Astrocyte of the spinal cord (primary cell): ENCODE measurements at regions not wholly inside any gene's neighbourhood (a gene's known extent, or its start where the extent isn't known, plus 50 kb on each side); places are given as distances from the start of the nearest gene placed in this dataset.

Experiments used
- DNase-seq: peaks from one replicate; pipeline ENCODE4 v3.0.0; 2011; ENCODE audit warnings: low read depth, low spot score
- H3K4me3 ChIP-seq: 2 replicates; pipeline ENCODE4 v1.5.1; 2011; ENCODE audit warnings: low read depth, mild to moderate bottlenecking, low read length, moderate library complexity
- CTCF ChIP-seq: IDR thresholded peaks from 2 replicates; pipeline ENCODE4 v1.5.1; 2012; ENCODE audit warnings: low read depth, mild to moderate bottlenecking, low read length, inconsistent platforms
- in situ Hi-C: cut with HindIII; loops from 2 replicates; pipeline ENCODE4 v1.10.0; 2017; ENCODE audit warnings: low sequenced_read_pairs

GRCh38 chr7:110119883-110120581, 970.9 kb upstream of the LRRN3 start:
- in situ Hi-C loops, result no loop called here
- no peak for TF ChIP-seq CTCF
- peak; percentile 8 for DNase-seq
- no peak overlapping the region for H3K4me3 ChIP-seq

GRCh38 chr7:110129159-110129558, 961.8 kb upstream of the LRRN3 start:
- H3K4me3 ChIP-seq, result no peak overlapping the region
- DNase-seq, result no peak
- no peak for TF ChIP-seq CTCF
- in situ Hi-C loops, result no loop called here

GRCh38 chr7:110130669-110131068, 960.3 kb upstream of the LRRN3 start:
- in situ Hi-C loops, result no loop called here

GRCh38 chr7:110131344-110131743, 959.6 kb upstream of the LRRN3 start:
- no peak for DNase-seq
- in situ Hi-C loops, result no loop called here
- no peak for TF ChIP-seq CTCF
- no peak overlapping the region for H3K4me3 ChIP-seq

More at GRCh38 chr7:110130669-110131068, 960.3 kb upstream of the LRRN3 start:
- H3K4me3 ChIP-seq, result no peak overlapping the region
- DNase-seq, result peak; percentile 4
- TF ChIP-seq CTCF, result peak; percentile 35

GRCh38 chr7:110139056-110139455, 951.9 kb upstream of the LRRN3 start:
- DNase-seq, result no peak
- H3K4me3 ChIP-seq, result no peak overlapping the region
- in situ Hi-C loops, result no loop called here
- TF ChIP-seq CTCF, result no peak

- no peak for TF ChIP-seq CTCF
- no peak overlapping the region for H3K4me3 ChIP-seq
- no peak for DNase-seq
- in situ Hi-C loops, result no loop called here
Measured at GRCh38 chr7:110142939-110143526, 947.9 kb upstream of the LRRN3 start.
